H9 (cell line): ENCODE measurements at regions not wholly inside any gene's neighbourhood (a gene's known extent, or its start where the extent isn't known, plus 50 kb on each side); places are given as distances from the start of the nearest gene placed in this dataset.

ENCODE experiments used
- DNase-seq: peaks from one replicate; pipeline ENCODE4 v3.0.0-alpha.2; 2017
- H2AFZ ChIP-seq: one replicate; pipeline ENCODE4 v1.6.1; 2013; ENCODE audit warnings: mild to moderate bottlenecking, low read length, control low read depth, moderate library complexity
- H2AK5ac ChIP-seq: 2 replicates; pipeline ENCODE4 v1.6.1; 2013; ENCODE audit warnings: low read length, control low read depth, mixed read lengths; ENCODE audit not compliant: insufficient read length
- H2BK120ac ChIP-seq: one replicate; pipeline ENCODE4 v1.6.1; 2013; ENCODE audit warnings: low read depth, mild to moderate bottlenecking, low read length, control low read depth, inconsistent platforms; ENCODE audit not compliant: poor library complexity, severe bottlenecking
- H2BK12ac ChIP-seq: 2 replicates; pipeline ENCODE4 v1.6.1; 2013; ENCODE audit warnings: low read length, control low read depth, mixed read lengths, low read depth; ENCODE audit not compliant: insufficient read length
- H2BK15ac ChIP-seq: 2 replicates; pipeline ENCODE4 v1.6.1; 2013; ENCODE audit warnings: low read depth, low read length, control low read depth
- H2BK20ac ChIP-seq: one replicate; pipeline ENCODE4 v1.6.1; 2013; ENCODE audit warnings: low read depth, mild to moderate bottlenecking, low read length, control low read depth, inconsistent platforms; ENCODE audit not compliant: poor library complexity, severe bottlenecking
- H2BK5ac ChIP-seq: 2 replicates; pipeline ENCODE4 v1.6.1; 2013; ENCODE audit warnings: low read length, control low read depth, mixed read lengths; ENCODE audit not compliant: insufficient read length
- H3K14ac ChIP-seq: 2 replicates; pipeline ENCODE4 v1.6.1; 2013; ENCODE audit warnings: low read length, control low read depth; ENCODE audit not compliant: insufficient read depth
- H3K18ac ChIP-seq: 2 replicates; pipeline ENCODE4 v1.6.1; 2013; ENCODE audit warnings: low read depth, mild to moderate bottlenecking, mixed read lengths, low read length, control low read depth; ENCODE audit not compliant: insufficient read length
- H3K23ac ChIP-seq: 2 replicates; pipeline ENCODE4 v1.6.1; 2013; ENCODE audit warnings: low read length, control low read depth, mixed read lengths, low read depth; ENCODE audit not compliant: insufficient read length
- H3K23me2 ChIP-seq: 2 replicates; pipeline ENCODE4 v1.6.1; 2013; ENCODE audit warnings: low read depth, mild to moderate bottlenecking, mixed read lengths, low read length, control low read depth; ENCODE audit not compliant: insufficient read length, poor library complexity, severe bottlenecking
- H3K27ac ChIP-seq: 2 replicates; pipeline ENCODE4 v1.5.1; 2013; ENCODE audit warnings: low read length, control low read depth, mixed read lengths, low read depth; ENCODE audit not compliant: insufficient read length
- H3K27me3 ChIP-seq: 2 replicates; pipeline ENCODE4 v1.6.1; 2013; ENCODE audit warnings: low read length, control low read depth, inconsistent platforms; ENCODE audit not compliant: insufficient read depth
- H3K4ac ChIP-seq: 2 replicates; pipeline ENCODE4 v1.6.1; 2013; ENCODE audit warnings: low read depth, mild to moderate bottlenecking, control low read depth, inconsistent platforms, low read length, moderate library complexity
- H3K4me1 ChIP-seq: 2 replicates; pipeline ENCODE4 v1.6.1; 2013; ENCODE audit warnings: low read length, control low read depth, inconsistent platforms; ENCODE audit not compliant: insufficient read depth
- H3K4me2 ChIP-seq: 2 replicates; pipeline ENCODE4 v1.6.1; 2013; ENCODE audit warnings: low read length, control low read depth, mixed read lengths; ENCODE audit not compliant: insufficient read length, insufficient read depth
- H3K56ac ChIP-seq: 2 replicates; pipeline ENCODE4 v1.6.1; 2013; ENCODE audit warnings: low read depth, mild to moderate bottlenecking, mixed read lengths, low read length, control low read depth; ENCODE audit not compliant: insufficient read length
- H3K79me1 ChIP-seq: 2 replicates; pipeline ENCODE4 v1.6.1; 2013; ENCODE audit warnings: low read depth, mild to moderate bottlenecking, moderate library complexity, low read length, control low read depth, inconsistent platforms; ENCODE audit not compliant: insufficient read depth, poor library complexity, severe bottlenecking
- H3K79me2 ChIP-seq: 2 replicates; pipeline ENCODE4 v1.6.1; 2013; ENCODE audit warnings: low read length, control low read depth, inconsistent platforms; ENCODE audit not compliant: insufficient read depth
- H3K9ac ChIP-seq: 2 replicates; pipeline ENCODE4 v1.6.1; 2013; ENCODE audit warnings: low read length, control low read depth, mixed read lengths; ENCODE audit not compliant: insufficient read length; ENCODE audit errors: extremely low read depth
- H3K9me3 ChIP-seq: one replicate; pipeline ENCODE4 v1.6.1; 2013; ENCODE audit warnings: low read depth, low read length, inconsistent platforms; ENCODE audit not compliant: control insufficient read depth
- H3T11ph ChIP-seq: one replicate; pipeline ENCODE4 v1.6.1; 2013; ENCODE audit warnings: mild to moderate bottlenecking, low read length, control low read depth, inconsistent platforms
- H4K20me1 ChIP-seq: one replicate; pipeline ENCODE4 v1.6.1; 2013; ENCODE audit not compliant: control insufficient read depth, insufficient read length, insufficient read depth
- H4K5ac ChIP-seq: 2 replicates; pipeline ENCODE4 v1.6.1; 2013; ENCODE audit warnings: low read depth, mild to moderate bottlenecking, mixed read lengths, low read length, control low read depth; ENCODE audit not compliant: insufficient read length
- H4K8ac ChIP-seq: replicated peaks from 2 replicates; pipeline ENCODE4 v1.6.1; 2013; ENCODE audit warnings: low read length, control low read depth, mixed read lengths, low read depth; ENCODE audit not compliant: insufficient read length
- H4K91ac ChIP-seq: 2 replicates; pipeline ENCODE4 v1.6.1; 2013; ENCODE audit warnings: low read depth, mild to moderate bottlenecking, moderate library complexity, mixed read lengths, low read length, control low read depth; ENCODE audit not compliant: insufficient read length
- H3K27ac Mint-ChIP-seq, 3 experiments: 2 replicates in 2 of 3; 3 replicates in 1 of 3; pipeline ENCODE4 v1.8.0; 2020 to 2021; ENCODE audit warnings: mixed read lengths in 3 of 3, mild to moderate bottlenecking in 1 of 3, moderate library complexity in 1 of 3
- H3K27me3 Mint-ChIP-seq: 2 replicates; pipeline ENCODE4 v1.8.0; 2021; ENCODE audit warnings: low read depth, mild to moderate bottlenecking, moderate library complexity, mixed read lengths
- H3K36me3 Mint-ChIP-seq, 3 experiments: 2 replicates in 2 of 3; 3 replicates in 1 of 3; pipeline ENCODE4 v1.8.0; 2020 to 2021; ENCODE audit warnings: low read depth in 3 of 3, mixed read lengths in 3 of 3; ENCODE audit not compliant: insufficient read depth in 1 of 3
- H3K4me1 Mint-ChIP-seq, 2 experiments: 2 replicates each; pipeline ENCODE4 v1.8.0; 2020; ENCODE audit warnings: mixed read lengths in 2 of 2
- H3K4me3 Mint-ChIP-seq, 2 experiments: 2 replicates in 1 of 2; 3 replicates in 1 of 2; pipeline ENCODE4 v1.8.0; 2020 to 2021; ENCODE audit warnings: mild to moderate bottlenecking in 2 of 2, mixed read lengths in 2 of 2, moderate library complexity in 1 of 2
- H3K9me3 Mint-ChIP-seq, 2 experiments: 2 replicates in 1 of 2; 3 replicates in 1 of 2; pipeline ENCODE4 v1.8.0; 2020; ENCODE audit warnings: mild to moderate bottlenecking in 2 of 2, mixed read lengths in 2 of 2, moderate library complexity in 1 of 2
- WGBS: extraction: QIAGEN DNeasy Blood & Tissue Kit; methylation state at CpG from one replicate; pipeline ENCODE4 v1.1.7; 2013; ENCODE audit warnings: missing lambda C conversion rate, low lambda C conversion rate, mixed read lengths; ENCODE audit not compliant: insufficient read length; ENCODE audit errors: extremely low coverage; 5-methylcytosine and 5-hydroxymethylcytosine counted together
- TF ChIP-seq, protein P1 (sequence below): fragments of 200-600 bp; sonication (generic); conservative IDR thresholded peaks from 3 replicates; pipeline ENCODE4 v1.8.0; 2021; ENCODE audit warnings: antibody characterized with exemption, mild to moderate bottlenecking

DNA sequence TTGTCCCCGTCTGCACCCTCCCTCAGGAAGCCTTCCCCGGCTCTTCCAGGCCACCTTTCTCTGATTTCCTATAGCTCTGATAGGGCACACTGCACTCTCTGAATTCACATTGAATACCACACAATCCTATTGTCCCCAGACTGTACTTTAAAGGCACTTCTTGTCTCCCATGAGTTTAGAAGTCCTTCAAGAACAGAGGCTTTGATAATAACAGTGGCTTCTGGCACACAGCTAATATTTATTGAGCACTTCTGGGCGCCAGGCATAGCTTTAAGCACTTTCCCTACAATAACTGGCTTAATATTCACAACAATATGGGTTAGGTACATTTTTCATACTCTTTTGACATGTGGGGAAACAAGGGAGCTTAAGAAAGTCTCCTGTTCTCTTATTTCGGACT, 169.7 kb upstream of the IRX6 start:
- Histone ChIP-seq H3K23me2 (no peaks in the 10 kb centered on the region), H2BK120ac (no peak overlapping the region), H3K9me3 (no peaks in the 10 kb centered on the region), H3K27ac (no peak overlapping the region), H3K27me3 (no peaks in the 10 kb centered on the region), H2BK12ac (no peak overlapping the region), H4K8ac (no peak overlapping the region), H4K5ac (no peak overlapping the region), H3K4me2 (no peak overlapping the region), H3K4me1 (peaks cover 2% of the 10 kb centered on the region; the same call in 1 of the 2 replicates), H4K91ac (no peak overlapping the region), H3K79me1 (no peaks in the 10 kb centered on the region), H3T11ph (no peak overlapping the region), H3K14ac (no peak overlapping the region), H4K20me1 (no peaks in the 10 kb centered on the region), H3K18ac (no peak overlapping the region), H2BK15ac (no peak overlapping the region), H3K23ac (no peak overlapping the region), H2BK5ac (no peak overlapping the region), H2AK5ac (no peak overlapping the region), H2BK20ac (no peak overlapping the region), H3K56ac (no peak overlapping the region), H3K4ac (no peak overlapping the region), H2AFZ (no peak overlapping the region), H3K9ac (no peak overlapping the region), H3K79me2 (no peaks in the 10 kb centered on the region)
- Mint-ChIP-seq H3K9me3 (peaks cover 1 to 6% of the 10 kb centered on the region in 2 experiments; a peak in 4 of 5 replicates), H3K27ac (no peak overlapping the region), H3K36me3 (peaks cover 0 to 2% (median 0%) of the 10 kb centered on the region in 3 experiments; a peak in 1 of 7 replicates), H3K4me1 (peaks cover 10 to 11% of the 10 kb centered on the region in 2 experiments), H3K4me3 (no peak overlapping the region), H3K27me3 (0 out of 2 replicates have a peak, but pooled peaks cover 3% of the 10 kb centered on the region)
- TF ChIP-seq, protein P1, sequence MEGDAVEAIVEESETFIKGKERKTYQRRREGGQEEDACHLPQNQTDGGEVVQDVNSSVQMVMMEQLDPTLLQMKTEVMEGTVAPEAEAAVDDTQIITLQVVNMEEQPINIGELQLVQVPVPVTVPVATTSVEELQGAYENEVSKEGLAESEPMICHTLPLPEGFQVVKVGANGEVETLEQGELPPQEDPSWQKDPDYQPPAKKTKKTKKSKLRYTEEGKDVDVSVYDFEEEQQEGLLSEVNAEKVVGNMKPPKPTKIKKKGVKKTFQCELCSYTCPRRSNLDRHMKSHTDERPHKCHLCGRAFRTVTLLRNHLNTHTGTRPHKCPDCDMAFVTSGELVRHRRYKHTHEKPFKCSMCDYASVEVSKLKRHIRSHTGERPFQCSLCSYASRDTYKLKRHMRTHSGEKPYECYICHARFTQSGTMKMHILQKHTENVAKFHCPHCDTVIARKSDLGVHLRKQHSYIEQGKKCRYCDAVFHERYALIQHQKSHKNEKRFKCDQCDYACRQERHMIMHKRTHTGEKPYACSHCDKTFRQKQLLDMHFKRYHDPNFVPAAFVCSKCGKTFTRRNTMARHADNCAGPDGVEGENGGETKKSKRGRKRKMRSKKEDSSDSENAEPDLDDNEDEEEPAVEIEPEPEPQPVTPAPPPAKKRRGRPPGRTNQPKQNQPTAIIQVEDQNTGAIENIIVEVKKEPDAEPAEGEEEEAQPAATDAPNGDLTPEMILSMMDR, result no peak
- DNase-seq, result no peak
- no CpG with 5 or more reads among the region's 4 CpGs for WGBS
